Type B pancreatic cell (in vitro differentiated cells): ENCODE measurements at regions not wholly inside any gene's neighbourhood (a gene's known extent, or its start where the extent isn't known, plus 50 kb on each side); places are given as distances from the start of the nearest gene placed in this dataset.
A peak's percentile ranks its signal among the peaks of the same experiment; 100 is the strongest.

Source experiments
- DNase-seq: peaks from one replicate; pipeline ENCODE4 v3.0.0; 2021; ENCODE audit warnings: mixed read lengths; ENCODE audit not compliant: unreplicated experiment; ENCODE audit errors: extremely low spot score
- H3K27ac Mint-ChIP-seq: 2 replicates; pipeline ENCODE4 v1.8.0; 2021; ENCODE audit warnings: mild to moderate bottlenecking, mixed read lengths
- H3K27me3 Mint-ChIP-seq: 2 replicates; pipeline ENCODE4 v1.8.0; 2021; ENCODE audit warnings: mixed read lengths
- H3K36me3 Mint-ChIP-seq: 2 replicates; pipeline ENCODE4 v1.8.0; 2021; ENCODE audit warnings: mixed read lengths
- H3K4me1 Mint-ChIP-seq: one replicate; pipeline ENCODE4 v1.8.0; 2021; ENCODE audit warnings: mixed read lengths; ENCODE audit not compliant: unreplicated experiment
- H3K4me3 Mint-ChIP-seq: 2 replicates; pipeline ENCODE4 v1.8.0; 2021; ENCODE audit warnings: mild to moderate bottlenecking, mixed read lengths
- H3K9me3 Mint-ChIP-seq: 2 replicates; pipeline ENCODE4 v1.8.0; 2021; ENCODE audit warnings: mixed read lengths
- TF ChIP-seq, protein P1 (sequence below): fragments of 200-600 bp; sonication (generic); conservative IDR thresholded peaks from 2 replicates; pipeline ENCODE4 v1.5.0; 2021; ENCODE audit warnings: antibody characterized with exemption, mild to moderate bottlenecking

DNA sequence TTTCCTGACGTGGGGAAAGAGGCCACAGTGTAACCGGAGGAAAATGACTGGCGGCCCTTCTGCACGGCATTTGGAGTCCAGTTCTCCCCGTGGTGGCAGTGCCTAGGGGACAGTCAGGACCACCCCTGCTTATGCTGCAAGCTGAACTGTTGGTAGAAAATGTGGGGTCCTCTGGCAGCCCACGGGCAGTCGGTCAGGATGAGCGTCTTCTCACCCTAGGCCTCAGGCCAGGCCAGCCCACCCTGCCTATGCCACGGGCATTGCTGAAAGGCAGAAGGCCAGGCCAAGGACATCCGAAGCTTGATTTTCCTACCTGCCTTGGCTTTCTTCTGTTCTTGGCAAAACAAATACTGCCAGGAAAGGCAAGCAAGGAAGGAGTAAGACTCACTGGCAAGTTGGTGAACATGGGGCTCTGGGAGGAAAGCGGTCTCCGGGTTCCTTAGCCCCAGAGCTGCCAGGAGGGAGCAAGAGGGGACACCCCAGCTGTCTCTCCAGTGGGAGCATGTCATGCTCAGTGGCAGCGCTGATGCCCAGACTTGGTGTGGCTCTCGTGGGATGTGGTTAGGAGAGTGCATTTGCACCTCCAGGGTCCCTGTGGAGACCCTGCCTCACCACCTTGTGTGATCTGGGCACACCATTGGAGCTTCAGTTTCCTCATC is 311.6 kb downstream of the QKI start:
- DNase-seq = no peak
- no peak overlapping the region for H3K27ac Mint-ChIP-seq

DNA sequence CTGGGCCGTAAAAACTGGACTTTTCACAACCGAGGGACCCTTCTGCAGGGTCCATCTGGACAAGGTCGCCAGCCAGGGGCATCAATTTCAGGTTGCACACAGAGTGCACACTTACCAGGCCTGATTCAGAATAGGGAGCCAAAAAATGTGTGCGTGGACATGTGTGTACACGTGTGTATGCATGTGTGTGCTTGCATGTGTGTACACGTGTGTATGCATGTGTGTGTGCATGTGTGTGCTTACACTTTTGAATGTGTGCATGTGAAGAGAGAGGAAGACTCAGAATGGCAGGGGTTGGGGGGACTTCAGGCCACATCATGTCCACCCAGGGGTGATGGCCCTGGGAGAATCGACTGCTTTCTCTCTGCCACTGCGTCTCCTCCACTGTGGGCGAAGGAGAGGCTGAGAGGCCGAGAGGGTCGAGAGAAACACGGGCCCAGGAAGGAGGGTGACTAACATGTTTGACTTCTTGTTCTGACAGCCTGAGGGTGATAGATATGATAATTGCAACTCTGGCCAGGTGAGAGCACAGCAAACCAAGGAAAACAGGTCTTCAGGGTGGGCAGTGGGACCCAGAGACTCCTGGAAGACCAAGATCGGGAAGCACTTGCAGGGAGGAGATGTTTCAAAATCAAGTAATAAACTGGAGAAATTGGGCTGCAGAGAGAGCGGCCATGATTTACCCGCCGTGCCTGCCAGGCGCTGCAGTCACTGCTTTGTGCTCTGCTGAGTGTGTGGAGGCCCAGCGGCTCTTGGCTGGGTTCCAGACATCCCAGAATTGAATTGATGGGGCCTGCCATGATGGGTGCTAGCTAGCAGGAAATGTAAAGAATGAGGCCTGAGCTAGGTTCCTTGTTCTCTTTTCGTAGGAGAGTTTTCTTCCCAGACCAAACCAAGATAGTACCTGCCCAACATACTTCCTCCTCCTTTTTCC is 310.8 kb downstream of the QKI start:
- Mint-ChIP-seq H3K27ac (peak overlapping the region; percentile 38), H3K4me3 (no peak overlapping the region), H3K4me1 (peaks cover 22% of the 10 kb centered on the region), H3K9me3 (no peaks in the 10 kb centered on the region), H3K27me3 (peaks cover 9% of the 10 kb centered on the region), H3K36me3 (no peaks in the 10 kb centered on the region)
- TF ChIP-seq, protein P1, sequence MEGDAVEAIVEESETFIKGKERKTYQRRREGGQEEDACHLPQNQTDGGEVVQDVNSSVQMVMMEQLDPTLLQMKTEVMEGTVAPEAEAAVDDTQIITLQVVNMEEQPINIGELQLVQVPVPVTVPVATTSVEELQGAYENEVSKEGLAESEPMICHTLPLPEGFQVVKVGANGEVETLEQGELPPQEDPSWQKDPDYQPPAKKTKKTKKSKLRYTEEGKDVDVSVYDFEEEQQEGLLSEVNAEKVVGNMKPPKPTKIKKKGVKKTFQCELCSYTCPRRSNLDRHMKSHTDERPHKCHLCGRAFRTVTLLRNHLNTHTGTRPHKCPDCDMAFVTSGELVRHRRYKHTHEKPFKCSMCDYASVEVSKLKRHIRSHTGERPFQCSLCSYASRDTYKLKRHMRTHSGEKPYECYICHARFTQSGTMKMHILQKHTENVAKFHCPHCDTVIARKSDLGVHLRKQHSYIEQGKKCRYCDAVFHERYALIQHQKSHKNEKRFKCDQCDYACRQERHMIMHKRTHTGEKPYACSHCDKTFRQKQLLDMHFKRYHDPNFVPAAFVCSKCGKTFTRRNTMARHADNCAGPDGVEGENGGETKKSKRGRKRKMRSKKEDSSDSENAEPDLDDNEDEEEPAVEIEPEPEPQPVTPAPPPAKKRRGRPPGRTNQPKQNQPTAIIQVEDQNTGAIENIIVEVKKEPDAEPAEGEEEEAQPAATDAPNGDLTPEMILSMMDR = no peak
- no peak for DNase-seq

More for the DNA sequence above, 311.6 kb downstream of the QKI start:
- Mint-ChIP-seq H3K4me1 (peaks cover 22% of the 10 kb centered on the region), H3K27me3 (peaks cover 9% of the 10 kb centered on the region), H3K4me3 (no peak overlapping the region), H3K36me3 (no peaks in the 10 kb centered on the region), H3K9me3 (no peaks in the 10 kb centered on the region)
- TF ChIP-seq, protein P1 = no peak

DNA sequence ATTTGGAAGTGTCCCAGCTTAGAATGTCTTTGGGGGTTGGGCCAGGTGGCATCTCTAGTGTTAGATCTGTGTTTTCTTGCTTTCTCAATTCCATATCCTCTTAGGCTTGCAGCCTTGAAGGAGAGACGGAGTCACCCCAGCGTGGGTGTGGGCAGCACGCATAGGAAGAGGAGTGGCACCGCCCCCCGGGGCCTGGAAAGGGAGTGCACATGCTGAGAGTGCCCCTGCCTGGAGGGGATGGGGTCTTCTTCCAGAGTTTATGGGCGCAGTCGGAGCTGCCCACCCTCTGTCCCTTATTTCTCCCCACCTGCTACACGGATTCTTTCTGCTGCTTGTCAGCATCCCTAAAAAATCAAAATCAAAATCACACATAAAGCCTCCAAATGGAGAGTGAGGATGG is 309.7 kb downstream of the QKI start:
- Mint-ChIP-seq H3K4me1 (peaks cover 17% of the 10 kb centered on the region), H3K9me3 (no peaks in the 10 kb centered on the region), H3K27me3 (peaks cover 3% of the 10 kb centered on the region), H3K36me3 (no peaks in the 10 kb centered on the region), H3K27ac (no peak overlapping the region), H3K4me3 (no peak overlapping the region)
- DNase-seq = no peak
- TF ChIP-seq, protein P1 = no peak

DNA sequence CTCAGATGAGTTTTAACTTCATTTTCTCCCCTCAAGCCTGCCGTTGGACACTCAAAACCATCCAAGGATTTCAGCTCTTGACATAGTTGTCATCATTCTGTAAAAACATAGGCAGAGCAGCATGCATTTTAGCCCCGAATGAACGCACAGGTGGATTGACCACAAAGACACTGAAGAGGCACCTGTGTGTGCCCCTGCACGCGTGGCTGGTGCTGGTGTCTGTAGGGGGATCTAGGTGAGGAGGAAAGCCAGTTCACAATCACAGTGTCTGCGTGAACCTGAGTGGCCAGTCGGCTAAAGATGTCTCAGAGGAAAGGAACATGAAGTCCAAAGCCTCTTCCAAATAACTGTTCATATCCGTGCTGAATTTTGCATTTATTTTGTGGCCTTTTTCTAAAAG is 309.2 kb downstream of the QKI start:
- no peak overlapping the region for H3K27ac Mint-ChIP-seq
- H3K36me3 Mint-ChIP-seq = no peaks in the 10 kb centered on the region
- H3K27me3 Mint-ChIP-seq = peaks cover 3% of the 10 kb centered on the region
- no peak overlapping the region for H3K4me3 Mint-ChIP-seq
- no peak for DNase-seq
- TF ChIP-seq, protein P1 = no peak
- H3K4me1 Mint-ChIP-seq = peaks cover 15% of the 10 kb centered on the region
- no peaks in the 10 kb centered on the region for H3K9me3 Mint-ChIP-seq

DNA sequence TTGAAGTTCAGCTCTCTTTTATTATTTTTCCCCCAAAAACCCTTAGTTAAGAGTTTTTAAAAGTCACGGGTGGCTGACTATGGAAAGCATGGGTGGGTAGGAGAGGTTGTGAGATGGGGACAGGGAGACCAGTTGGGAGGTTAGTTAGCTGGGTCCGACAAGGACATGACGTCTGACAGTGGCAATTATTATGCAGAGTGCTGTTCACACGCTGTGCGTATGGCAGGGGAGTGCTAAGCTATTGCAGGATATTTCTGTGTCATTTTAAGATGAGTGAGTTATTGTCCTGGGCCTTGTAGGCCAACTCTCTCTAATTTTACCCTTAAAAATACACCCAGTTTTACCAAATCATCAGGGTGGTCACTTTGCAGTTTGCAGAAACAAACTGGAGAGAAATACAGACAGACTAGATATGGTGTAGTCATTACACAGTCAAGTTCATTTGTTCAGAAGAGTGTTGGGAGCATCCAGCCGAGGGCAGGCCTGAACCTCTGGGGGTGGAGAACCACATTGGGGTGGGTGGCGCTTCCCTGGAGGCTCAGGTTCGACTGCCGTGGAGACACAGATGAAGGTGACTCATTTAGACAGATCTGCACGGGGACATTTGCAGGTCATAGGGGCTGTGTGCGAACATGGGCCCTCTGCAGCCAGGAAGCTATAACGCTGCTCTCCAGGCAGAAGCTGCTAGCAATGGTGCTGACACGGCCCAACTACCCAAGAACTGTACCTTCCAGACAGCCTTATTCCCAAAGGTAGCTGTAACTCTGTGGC is 307.6 kb downstream of the QKI start:
- TF ChIP-seq, protein P1 = no peak
- Mint-ChIP-seq H3K27me3 (peaks cover 7% of the 10 kb centered on the region), H3K4me3 (no peak overlapping the region), H3K27ac (no peak overlapping the region), H3K9me3 (peaks cover 3% of the 10 kb centered on the region), H3K4me1 (peaks cover 15% of the 10 kb centered on the region), H3K36me3 (peaks cover 3% of the 10 kb centered on the region)
- DNase-seq = no peak
